ENCODE measurements at regions not wholly inside any gene's neighbourhood (a gene's known extent, or its start where the extent isn't known, plus 50 kb on each side); places are given as distances from the start of the nearest gene placed in this dataset.

- 82% methylated on average over 2 of the region's 6 CpGs for WGBS (ENCODE audit: insufficient coverage)
- intact Hi-C loops (cut with micrococcal nuclease), result no loop called here
- H3K79me2 ChIP-seq (ENCODE audit: control insufficient read depth, insufficient read depth, low read length), result no peaks in the 10 kb centered on the region
Observed at GRCh38 chr3:90032980-90033641, 925.7 kb downstream of the EPHA3 start.

DNA sequence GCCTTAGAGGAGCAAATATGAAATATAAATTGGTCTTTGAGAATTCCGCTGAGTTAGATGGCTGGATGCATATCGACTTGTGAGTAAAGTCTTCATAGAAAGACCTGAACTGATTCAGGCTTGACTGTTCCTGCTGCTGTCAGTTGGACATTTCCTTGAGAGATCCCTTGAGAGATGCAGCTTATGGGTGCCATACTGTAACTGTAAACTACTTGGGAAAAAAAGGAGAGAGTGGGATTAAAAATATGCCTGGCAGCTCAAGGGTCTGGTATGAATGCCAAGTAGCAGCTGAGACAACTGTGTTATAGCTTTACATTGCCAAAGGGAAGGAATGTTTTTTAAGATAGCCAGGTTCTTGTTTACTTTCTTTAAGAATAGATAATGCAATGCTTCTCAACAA is 926.6 kb downstream of the EPHA3 start:
- TF ChIP-seq CTCF (IDR thresholded peaks at IDR 0.05) (no peak), EZH2 (IDR thresholded peaks at IDR 0.05; ENCODE audit: borderline replicate concordance, insufficient read depth, low read depth, low read length, poor library complexity, severe bottlenecking) (no peak)
- Histone ChIP-seq H3K27ac (ENCODE audit: low read length in 2 of 2) (no peak overlapping the region), H3K79me2 (ENCODE audit: control insufficient read depth, insufficient read depth, low read length) (no peaks in the 10 kb centered on the region), H3K36me3 (replicated peaks in 1 of 2; ENCODE audit: control extremely low read depth in 1 of 2, control insufficient read depth in 1 of 2, extremely low read depth in 1 of 2, insufficient read depth in 2 of 2, low read length in 1 of 2) (no peaks in the 10 kb centered on the region), H3K27me3 (replicated peaks in 1 of 4; ENCODE audit: control extremely low read depth in 1 of 4, control insufficient read depth in 3 of 4, insufficient read depth in 4 of 4, low read length in 3 of 4) (no peaks in the 10 kb centered on the region), H3K9me3 (ENCODE audit: control extremely low read depth in 1 of 3, control insufficient read depth in 2 of 3, insufficient read depth in 1 of 3, low read length in 2 of 3) (no peaks in the 10 kb centered on the region), H4K20me1 (ENCODE audit: control insufficient read depth, insufficient read depth, low read length, poor library complexity, severe bottlenecking) (no peaks in the 10 kb centered on the region), H3K4me1 (ENCODE audit: control insufficient read depth in 2 of 2, insufficient read depth in 2 of 2, low read length in 2 of 2) (no peaks in the 10 kb centered on the region), H3K4me2 (replicated peaks; ENCODE audit: low read depth, low read length, poor library complexity, severe bottlenecking) (no peak overlapping the region), H2AFZ (ENCODE audit: insufficient read depth, low read depth, low read length, poor library complexity, severe bottlenecking) (no peak overlapping the region), H3K9ac (ENCODE audit: low read length) (no peak overlapping the region), H3K4me3 (ENCODE audit: control extremely low read depth in 1 of 5, extremely low read depth in 1 of 5, insufficient read depth in 1 of 5, low read depth in 2 of 5, low read length in 4 of 5) (no peak overlapping the region)
- Mint-ChIP-seq H3K9me3 (ENCODE audit: insufficient read depth) (no peaks in the 10 kb centered on the region), H3K27ac (no peak overlapping the region), H3K27me3 (no peaks in the 10 kb centered on the region), H3K4me1 (no peaks in the 10 kb centered on the region), H3K4me3 (no peak overlapping the region)
- ATAC-seq (ENCODE audit: low read depth) (no peak), DNase-seq (no peak)
- WGBS (ENCODE audit: insufficient coverage), result 97% methylated on average over 2 of the region's 2 CpGs
- ChIA-PET CTCF (no interaction called here), POLR2A (no interaction called here)
- intact Hi-C loops (cut with micrococcal nuclease), result no loop called here

More at GRCh38 chr3:90032980-90033641, 925.7 kb downstream of the EPHA3 start:
- Histone ChIP-seq H3K36me3 (replicated peaks in 1 of 2; ENCODE audit: control extremely low read depth in 1 of 2, control insufficient read depth in 1 of 2, extremely low read depth in 1 of 2, insufficient read depth in 2 of 2, low read length in 1 of 2) (no peaks in the 10 kb centered on the region), H3K27ac (ENCODE audit: low read length in 2 of 2) (no peak overlapping the region), H3K4me3 (ENCODE audit: control extremely low read depth in 1 of 5, extremely low read depth in 1 of 5, insufficient read depth in 1 of 5, low read depth in 2 of 5, low read length in 4 of 5) (no peak overlapping the region), H3K4me2 (replicated peaks; ENCODE audit: low read depth, low read length, poor library complexity, severe bottlenecking) (no peak overlapping the region), H2AFZ (ENCODE audit: insufficient read depth, low read depth, low read length, poor library complexity, severe bottlenecking) (no peak overlapping the region), H4K20me1 (ENCODE audit: control insufficient read depth, insufficient read depth, low read length, poor library complexity, severe bottlenecking) (no peaks in the 10 kb centered on the region), H3K9me3 (ENCODE audit: control extremely low read depth in 1 of 3, control insufficient read depth in 2 of 3, insufficient read depth in 1 of 3, low read length in 2 of 3) (no peaks in the 10 kb centered on the region), H3K9ac (ENCODE audit: low read length) (no peak overlapping the region), H3K27me3 (replicated peaks in 1 of 4; ENCODE audit: control extremely low read depth in 1 of 4, control insufficient read depth in 3 of 4, insufficient read depth in 4 of 4, low read length in 3 of 4) (no peaks in the 10 kb centered on the region), H3K4me1 (ENCODE audit: control insufficient read depth in 2 of 2, insufficient read depth in 2 of 2, low read length in 2 of 2) (no peaks in the 10 kb centered on the region)
- no peak for DNase-seq
- H3K27ac Mint-ChIP-seq, result no peak overlapping the region
- H3K9me3 Mint-ChIP-seq (ENCODE audit: insufficient read depth), result no peaks in the 10 kb centered on the region
- POLR2A ChIA-PET, result no interaction called here
- TF ChIP-seq EZH2 (IDR thresholded peaks at IDR 0.05; ENCODE audit: borderline replicate concordance, insufficient read depth, low read depth, low read length, poor library complexity, severe bottlenecking) (no peak), CTCF (IDR thresholded peaks at IDR 0.05) (no peak)
- H3K4me1 Mint-ChIP-seq, result no peaks in the 10 kb centered on the region
- H3K27me3 Mint-ChIP-seq, result no peaks in the 10 kb centered on the region
- ATAC-seq (ENCODE audit: low read depth), result no peak
- H3K4me3 Mint-ChIP-seq, result no peak overlapping the region
- CTCF ChIA-PET, result no interaction called here
